SK-N-SH (cell line): ENCODE measurements at regions not wholly inside any gene's neighbourhood (a gene's known extent, or its start where the extent isn't known, plus 50 kb on each side); places are given as distances from the start of the nearest gene placed in this dataset.

Source experiments
- CTCF ChIA-PET: fragments of 300-600, 350-600 bp; formaldehyde crosslinking; extraction: SDS; loops from one replicate; lab custom pipeline; 2021; lab: Yijun Ruan, JAX
- POLR2A ChIA-PET: fragments of 350-600 bp; sonication (Branson Sonifier 250); formaldehyde crosslinking; extraction: SDS; loops from one replicate; lab custom pipeline; 2020; ENCODE audit warnings: antibody characterized with exemption, inconsistent platforms; lab: Yijun Ruan, JAX
- DNase-seq: peaks from one replicate; pipeline ENCODE4 v3.0.0; 2012
- H2AFZ ChIP-seq: fragments of 200-600 bp; sonication (generic); 2 replicates; pipeline ENCODE4 v1.8.1; 2016; ENCODE audit warnings: antibody characterized with exemption, mild to moderate bottlenecking, low read depth
- H3F3A ChIP-seq: fragments of 200-600 bp; sonication (generic); replicated peaks from 2 replicates; pipeline ENCODE3; 2016; ENCODE audit warnings: antibody characterized with exemption, mild to moderate bottlenecking; ENCODE audit not compliant: insufficient read depth
- H3K27ac ChIP-seq, 2 experiments: fragments of 200-500 bp in 1 of 2; fragments of 200-600 bp in 1 of 2; sonication (Bioruptor generic) in 1 of 2; sonication (generic), shearing (Covaris generic) in 1 of 2; 2 replicates each; pipeline versions ENCODE4 v1.5.1 to v1.6.1; 2014 to 2016; ENCODE audit warnings: low read depth in 2 of 2, inconsistent platforms in 1 of 2, low read length in 1 of 2, mild to moderate bottlenecking in 1 of 2, mixed read lengths in 1 of 2
- H3K27me3 ChIP-seq: fragments of 200-600 bp; sonication (generic), shearing (Covaris generic); 2 replicates; pipeline ENCODE4 v1.6.1; 2016; ENCODE audit warnings: mixed run types; ENCODE audit not compliant: insufficient read depth
- H3K36me3 ChIP-seq, 2 experiments: fragments of 200-500 bp in 1 of 2; fragments of 200-600 bp in 1 of 2; sonication (Bioruptor generic) in 1 of 2; sonication (generic) in 1 of 2; replicated peaks in 1 of 2; 2 replicates each; pipeline versions ENCODE3 to v1.5.1; 2014 to 2016; ENCODE audit warnings: low read length in 1 of 2, mild to moderate bottlenecking in 1 of 2; ENCODE audit not compliant: insufficient read depth in 2 of 2, control insufficient read depth in 1 of 2
- H3K4me1 ChIP-seq, 2 experiments: fragments of 200-500 bp in 1 of 2; fragments of 200-600 bp in 1 of 2; sonication (Bioruptor generic) in 1 of 2; sonication (generic), shearing (Covaris generic) in 1 of 2; 2 replicates each; pipeline versions ENCODE4 v1.5.1 to v1.6.1; 2014 to 2016; ENCODE audit warnings: low read depth in 1 of 2, low read length in 1 of 2, mixed run types in 1 of 2; ENCODE audit not compliant: insufficient read depth in 2 of 2, control insufficient read depth in 1 of 2
- H3K4me2 ChIP-seq: fragments of 200-600 bp; sonication (generic), shearing (Covaris generic); 2 replicates; pipeline ENCODE4 v1.6.1; 2017; ENCODE audit warnings: mixed run types
- H3K4me3 ChIP-seq, 2 experiments: fragments of 200-500 bp in 1 of 2; fragments of 200-600 bp in 1 of 2; sonication (Bioruptor generic) in 1 of 2; sonication (generic), shearing (Covaris generic) in 1 of 2; 2 replicates each; pipeline versions ENCODE4 v1.5.1 to v1.8.1; 2014 to 2016; ENCODE audit warnings: low read depth in 2 of 2, inconsistent platforms in 1 of 2, low read length in 1 of 2, mild to moderate bottlenecking in 1 of 2, mixed read lengths in 1 of 2, moderate library complexity in 1 of 2
- H3K79me2 ChIP-seq: fragments of 200-600 bp; sonication (generic); 2 replicates; pipeline ENCODE4 v1.8.1; 2017; ENCODE audit warnings: mild to moderate bottlenecking; ENCODE audit not compliant: insufficient read depth
- H3K9ac ChIP-seq: fragments of 200-600 bp; sonication (generic); 2 replicates; pipeline ENCODE4 v1.6.1; 2017; ENCODE audit warnings: mixed run types
- H3K9me2 ChIP-seq: fragments of 200-600 bp; sonication (generic); 2 replicates; pipeline ENCODE4 v1.6.1; 2017; ENCODE audit warnings: mixed run types
- H3K9me3 ChIP-seq: fragments of 200-600 bp; sonication (generic); 2 replicates; pipeline ENCODE4 v1.6.1; 2017; ENCODE audit warnings: mixed run types, mild to moderate bottlenecking, moderate library complexity
- H4K20me1 ChIP-seq: fragments of 200-600 bp; sonication (generic); 2 replicates; pipeline ENCODE4 v1.6.1; 2017; ENCODE audit warnings: mild to moderate bottlenecking, mixed run types; ENCODE audit not compliant: insufficient read depth
- CTCF ChIP-seq: fragments of 200-600 bp; sonication (generic); IDR thresholded peaks from 2 replicates; pipeline ENCODE4 v1.6.1; 2017; ENCODE audit warnings: antibody characterized with exemption, mild to moderate bottlenecking, moderate library complexity
- EP300 ChIP-seq, 2 experiments: IDR thresholded peaks; 2 replicates each; pipeline versions ENCODE4 v1.4.0 to v1.6.1; 2012; ENCODE audit warnings: borderline replicate concordance in 1 of 2, low read depth in 1 of 2, low read length in 1 of 2
- EZH2phosphoT487 ChIP-seq: fragments of 200-600 bp; sonication (generic); IDR thresholded peaks from 2 replicates; pipeline ENCODE4 v1.6.1; 2017; ENCODE audit warnings: low read depth, mixed run types, mild to moderate bottlenecking, antibody characterized with exemption, moderate library complexity, borderline replicate concordance
- FOSL2 ChIP-seq: IDR thresholded peaks from 2 replicates; pipeline ENCODE4 v1.4.0; 2012; ENCODE audit warnings: low read depth, mild to moderate bottlenecking, moderate library complexity, borderline replicate concordance
- FOXJ3 ChIP-seq: sonication (generic); formaldehyde crosslinking; IDR thresholded peaks from 2 replicates; pipeline ENCODE4 v1.5.1; 2020; ENCODE audit warnings: mild to moderate bottlenecking, missing genetic modification reagents
- FOXM1 ChIP-seq: IDR thresholded peaks from 2 replicates; pipeline ENCODE4 v1.4.0; 2012; ENCODE audit warnings: low read depth, mild to moderate bottlenecking
- GABPA ChIP-seq: IDR thresholded peaks from 2 replicates; pipeline ENCODE4 v1.4.0; 2012; ENCODE audit warnings: low read depth, mild to moderate bottlenecking
- GATA2 ChIP-seq: sonication (generic); formaldehyde crosslinking; IDR thresholded peaks from 2 replicates; pipeline ENCODE4 v1.5.0; 2020; ENCODE audit warnings: mild to moderate bottlenecking, missing genetic modification reagents
- IRF3 ChIP-seq: fragments of 150-350 bp; IDR thresholded peaks from 2 replicates; pipeline ENCODE4 v1.6.1; 2016; ENCODE audit warnings: mild to moderate bottlenecking, low read depth, low read length
- MAX ChIP-seq: IDR thresholded peaks from 2 replicates; pipeline ENCODE4 v1.4.0; 2012; ENCODE audit warnings: low read depth
- MEF2A ChIP-seq: IDR thresholded peaks from 2 replicates; pipeline ENCODE4 v1.4.0; 2012; ENCODE audit warnings: low read depth, borderline replicate concordance
- MXI1 ChIP-seq: IDR thresholded peaks from 2 replicates; pipeline ENCODE4 v1.6.1; 2012; ENCODE audit warnings: mild to moderate bottlenecking, low read depth, low read length, improper control_type of control experiment
- NFIC ChIP-seq: IDR thresholded peaks from 2 replicates; pipeline ENCODE4 v1.4.0; 2012; ENCODE audit warnings: borderline replicate concordance
- POLR2AphosphoS5 ChIP-seq: IDR thresholded peaks from 2 replicates; pipeline ENCODE4 v1.6.1; 2012; ENCODE audit warnings: low read depth, low read length
- RFX5 ChIP-seq: IDR thresholded peaks from 2 replicates; pipeline ENCODE4 v1.6.1; 2012; ENCODE audit warnings: mild to moderate bottlenecking, improper control_type of control experiment, low read length
- TAF1 ChIP-seq: IDR thresholded peaks from 2 replicates; pipeline ENCODE4 v1.6.1; 2012; ENCODE audit warnings: low read depth, mild to moderate bottlenecking, low read length, moderate library complexity, borderline replicate concordance
- TCF12 ChIP-seq: IDR thresholded peaks from 2 replicates; pipeline ENCODE4 v1.4.0; 2012
- TEAD4 ChIP-seq: IDR thresholded peaks from 2 replicates; pipeline ENCODE4 v1.4.0; 2012; ENCODE audit warnings: mild to moderate bottlenecking, borderline replicate concordance; ENCODE audit not compliant: insufficient read depth
- USF1 ChIP-seq: IDR thresholded peaks from 2 replicates; pipeline ENCODE4 v1.4.0; 2012; ENCODE audit warnings: low read depth, borderline replicate concordance
- WGBS: methylation state at CpG from one replicate; pipeline ENCODE4 v1.1.6; 2017; ENCODE audit warnings: low lambda C conversion rate; 5-methylcytosine and 5-hydroxymethylcytosine counted together
- TF ChIP-seq, protein P1 (sequence below): IDR thresholded peaks from 2 replicates; pipeline ENCODE4 v1.6.1; 2012; ENCODE audit warnings: mild to moderate bottlenecking, low read depth, low read length, moderate library complexity

DNA sequence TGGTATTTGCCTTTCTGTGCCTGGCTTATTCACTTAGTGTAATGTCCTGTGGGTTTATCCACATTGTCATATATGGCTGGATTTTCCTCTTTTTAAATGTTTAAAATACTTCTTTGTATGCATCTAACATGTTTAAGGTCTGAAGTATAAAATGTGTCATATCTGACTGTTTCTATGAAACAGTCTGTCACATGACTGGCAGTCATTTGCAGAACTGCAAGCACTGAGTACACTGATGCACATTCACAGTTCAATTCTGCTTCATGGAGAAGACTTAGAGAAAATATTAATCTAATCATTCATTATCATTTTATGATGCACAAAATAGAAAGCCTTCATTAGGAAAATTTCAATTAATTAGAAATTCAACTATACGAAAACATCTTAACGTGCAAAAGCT, 119.7 kb upstream of the PRSS58 start:
- H3K4me3 ChIP-seq, result no peak overlapping the region
- CTCF ChIA-PET, result interaction anchor here (0.6 kb wide), 1 partner anchor 20 kb away, joined by 3 read pairs; no protein-coding TSS in a partner anchor
- no peaks in the 10 kb centered on the region for H3K79me2 ChIP-seq
- no peaks in the 10 kb centered on the region for H3K9me2 ChIP-seq
- TF ChIP-seq, protein P1, sequence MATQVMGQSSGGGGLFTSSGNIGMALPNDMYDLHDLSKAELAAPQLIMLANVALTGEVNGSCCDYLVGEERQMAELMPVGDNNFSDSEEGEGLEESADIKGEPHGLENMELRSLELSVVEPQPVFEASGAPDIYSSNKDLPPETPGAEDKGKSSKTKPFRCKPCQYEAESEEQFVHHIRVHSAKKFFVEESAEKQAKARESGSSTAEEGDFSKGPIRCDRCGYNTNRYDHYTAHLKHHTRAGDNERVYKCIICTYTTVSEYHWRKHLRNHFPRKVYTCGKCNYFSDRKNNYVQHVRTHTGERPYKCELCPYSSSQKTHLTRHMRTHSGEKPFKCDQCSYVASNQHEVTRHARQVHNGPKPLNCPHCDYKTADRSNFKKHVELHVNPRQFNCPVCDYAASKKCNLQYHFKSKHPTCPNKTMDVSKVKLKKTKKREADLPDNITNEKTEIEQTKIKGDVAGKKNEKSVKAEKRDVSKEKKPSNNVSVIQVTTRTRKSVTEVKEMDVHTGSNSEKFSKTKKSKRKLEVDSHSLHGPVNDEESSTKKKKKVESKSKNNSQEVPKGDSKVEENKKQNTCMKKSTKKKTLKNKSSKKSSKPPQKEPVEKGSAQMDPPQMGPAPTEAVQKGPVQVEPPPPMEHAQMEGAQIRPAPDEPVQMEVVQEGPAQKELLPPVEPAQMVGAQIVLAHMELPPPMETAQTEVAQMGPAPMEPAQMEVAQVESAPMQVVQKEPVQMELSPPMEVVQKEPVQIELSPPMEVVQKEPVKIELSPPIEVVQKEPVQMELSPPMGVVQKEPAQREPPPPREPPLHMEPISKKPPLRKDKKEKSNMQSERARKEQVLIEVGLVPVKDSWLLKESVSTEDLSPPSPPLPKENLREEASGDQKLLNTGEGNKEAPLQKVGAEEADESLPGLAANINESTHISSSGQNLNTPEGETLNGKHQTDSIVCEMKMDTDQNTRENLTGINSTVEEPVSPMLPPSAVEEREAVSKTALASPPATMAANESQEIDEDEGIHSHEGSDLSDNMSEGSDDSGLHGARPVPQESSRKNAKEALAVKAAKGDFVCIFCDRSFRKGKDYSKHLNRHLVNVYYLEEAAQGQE, result no peak
- TF ChIP-seq GABPA (no peak), MAX (no peak), GATA2 (CRISPR knock-in tag) (no peak), RFX5 (no peak), FOXJ3 (no peak), MXI1 (no peak), MEF2A (no peak), IRF3 (no peak), EP300 (IDR thresholded peaks at IDR 0.05; ENCODE audit: borderline replicate concordance in 1 of 2, low read depth in 1 of 2, low read length in 1 of 2) (no peak), USF1 (no peak), CTCF (no peak), EZH2phosphoT487 (no peak), TCF12 (no peak), FOXM1 (no peak), TAF1 (no peak), TEAD4 (no peak), FOSL2 (no peak), NFIC (no peak), POLR2AphosphoS5 (no peak)
- H3K4me1 ChIP-seq, result peaks cover 0 to 2% of the 10 kb centered on the region in 2 experiments; a peak in 1 of 4 replicates
- DNase-seq, result no peak
- no peak overlapping the region for H3K4me2 ChIP-seq
- no peak overlapping the region for H3K27ac ChIP-seq
- POLR2A ChIA-PET, result no interaction called here
- H3K27me3 ChIP-seq, result no peaks in the 10 kb centered on the region; the same call in 1 of the 2 replicates
- no peak overlapping the region for H2AFZ ChIP-seq
- 72% methylated on average over 2 of the region's 2 CpGs for WGBS
- no peaks in the 10 kb centered on the region for H3F3A ChIP-seq
- no peaks in the 10 kb centered on the region for H3K9me3 ChIP-seq
- no peak overlapping the region for H3K9ac ChIP-seq
- no peaks in the 10 kb centered on the region for H4K20me1 ChIP-seq
- no peaks in the 10 kb centered on the region for H3K36me3 ChIP-seq
